Pancreas (tissue), 10 donors: ENCODE measurements at regions not wholly inside any gene's neighbourhood (a gene's known extent, or its start where the extent isn't known, plus 50 kb on each side); places are given as distances from the start of the nearest gene placed in this dataset.

Experiments used
- ATAC-seq, 4 donors: fragments of 200-7000 bp; cut with Tn5 transposase; one replicate each; pipeline versions ENCODE4 v1.8.0 to v1.9.1; 2020; ENCODE audit warnings: mild to moderate bottlenecking in 4 of 4, moderate library complexity in 4 of 4
- DNase-seq, 6 donors: peaks; one replicate each; pipeline ENCODE4 v3.0.0-alpha.2; 2020
- FAIRE-seq: peaks from 2 replicates; lab custom pipeline; 2012; peaks lifted over from hg19 to GRCh38; lab: Jason Lieb, UNC
- H3K27ac ChIP-seq, 4 donors: fragments of 200-600 bp; sonication (generic); 1 replicate in 3 of 4; 2 replicates in 1 of 4; pipeline versions ENCODE4 v1.5.0 to v1.8.0; 2020
- H3K27me3 ChIP-seq, 4 donors: fragments of 200-600 bp; one replicate each; pipeline ENCODE4 v1.8.0; 2021
- H3K36me3 ChIP-seq, 3 donors: fragments of 200-600 bp; sonication (generic) in 1 of 3; one replicate each; pipeline versions ENCODE4 v1.5.0 to v1.8.0; 2020 to 2021
- H3K4me1 ChIP-seq, 3 donors: fragments of 200-600 bp; one replicate each; pipeline ENCODE4 v1.8.0; 2021
- H3K4me3 ChIP-seq, 4 donors: fragments of 200-600 bp; sonication (generic) in 2 of 4; one replicate each; pipeline versions ENCODE4 v1.5.0 to v1.8.0; 2020 to 2021
- H3K9me3 ChIP-seq, 4 donors: fragments of 200-600 bp; one replicate each; pipeline ENCODE4 v1.8.0; 2021
- CTCF ChIP-seq, 4 donors: fragments of 200-600 bp; sonication (generic) in 3 of 4; IDR thresholded peaks; one replicate each; pipeline versions ENCODE4 v1.5.0 to v1.8.0; 2021; ENCODE audit warnings: antibody characterized with exemption in 4 of 4
- WGBS, 2 donors: extraction: QIAGEN DNeasy Blood & Tissue Kit; methylation state at CpG; one replicate each; pipeline ENCODE4 v1.1.7; 2013; 5-methylcytosine and 5-hydroxymethylcytosine counted together
- intact Hi-C, 3 donors: fragments of 100-400 bp; cut with DNase I; formaldehyde crosslinking; loops; one replicate each; pipeline versions ENCODE4 v1.11.1 to v1.14.2; 2022
- donor health status: healthy with polysubstance abuse.
- donor health status: DM: no; HTN: no; CAD: no; lungs with moderate emphysema.
- donor health status: DM: no; HTN: no; CAD: no.
- donor health status: control.
- donor health status: control.
- donor health status: Bipolar disorder and iron deficiency.
- donor health status: DM: yes; HTN: yes; CAD: no.
- donor health status: DM: no; HTN: no; CAD: no.
- donor health status: DM: no; HTN: no; CAD: no.
- donor health status: DM: yes; HTN: yes; CAD: no.

DNA sequence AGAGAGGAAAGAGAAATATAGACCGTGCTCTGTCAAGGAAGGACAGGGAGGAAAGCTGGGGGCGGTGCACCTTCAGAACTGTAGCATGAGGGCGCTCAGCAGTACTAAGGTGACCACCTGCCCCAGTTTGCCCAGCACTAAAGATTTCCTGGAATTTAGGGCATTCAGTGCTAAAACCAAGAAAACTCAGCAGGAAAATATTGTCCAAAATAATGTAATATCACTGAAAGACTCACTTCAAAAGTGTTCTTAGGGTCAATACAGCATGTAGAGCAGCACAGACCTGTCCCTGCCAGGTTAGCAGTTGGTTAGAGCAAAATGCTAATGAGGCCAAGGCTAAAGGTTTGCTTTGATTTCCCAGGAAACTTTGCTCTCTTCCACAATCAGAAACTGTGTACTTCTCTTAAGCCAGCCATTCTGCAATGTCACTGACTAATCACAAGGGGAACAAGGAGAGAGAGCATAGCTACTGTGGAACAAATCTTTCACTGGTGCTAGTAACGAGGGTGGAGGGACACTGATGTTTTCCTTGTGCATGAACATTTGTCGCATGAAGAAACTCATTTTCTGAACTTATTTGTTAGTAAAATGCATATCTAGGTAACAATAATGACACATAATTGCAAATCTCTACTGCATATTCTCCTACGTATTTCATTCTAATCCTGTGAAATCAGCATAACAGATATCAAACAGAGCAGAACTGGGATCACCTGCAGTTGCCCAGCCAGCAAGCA, 53.0 kb upstream of the GRAMD2B start:
- intact Hi-C loops, result no loop called here
- FAIRE-seq (no peak), DNase-seq (peak in 2 of 6 donors; percentile 16 to 24), ATAC-seq (peak; percentile 62 to 71 (median 68))
- 22 to 27% methylated on average over 6 of the region's 6 CpGs for WGBS, 2 donors
- no peak for TF ChIP-seq CTCF (IDR thresholded peaks at IDR 0.05)
- Histone ChIP-seq H3K4me3 (peak overlapping the region in 1 of 4 donors; percentile 55), H3K27me3 (no peaks in the 10 kb centered on the region), H3K36me3 (no peaks in the 10 kb centered on the region), H3K27ac (peak overlapping the region; percentile 51 to 94 (median 80)), H3K9me3 (no peaks in the 10 kb centered on the region), H3K4me1 (peaks cover 34 to 56% (median 52%) of the 10 kb centered on the region in 3 donors)

DNA sequence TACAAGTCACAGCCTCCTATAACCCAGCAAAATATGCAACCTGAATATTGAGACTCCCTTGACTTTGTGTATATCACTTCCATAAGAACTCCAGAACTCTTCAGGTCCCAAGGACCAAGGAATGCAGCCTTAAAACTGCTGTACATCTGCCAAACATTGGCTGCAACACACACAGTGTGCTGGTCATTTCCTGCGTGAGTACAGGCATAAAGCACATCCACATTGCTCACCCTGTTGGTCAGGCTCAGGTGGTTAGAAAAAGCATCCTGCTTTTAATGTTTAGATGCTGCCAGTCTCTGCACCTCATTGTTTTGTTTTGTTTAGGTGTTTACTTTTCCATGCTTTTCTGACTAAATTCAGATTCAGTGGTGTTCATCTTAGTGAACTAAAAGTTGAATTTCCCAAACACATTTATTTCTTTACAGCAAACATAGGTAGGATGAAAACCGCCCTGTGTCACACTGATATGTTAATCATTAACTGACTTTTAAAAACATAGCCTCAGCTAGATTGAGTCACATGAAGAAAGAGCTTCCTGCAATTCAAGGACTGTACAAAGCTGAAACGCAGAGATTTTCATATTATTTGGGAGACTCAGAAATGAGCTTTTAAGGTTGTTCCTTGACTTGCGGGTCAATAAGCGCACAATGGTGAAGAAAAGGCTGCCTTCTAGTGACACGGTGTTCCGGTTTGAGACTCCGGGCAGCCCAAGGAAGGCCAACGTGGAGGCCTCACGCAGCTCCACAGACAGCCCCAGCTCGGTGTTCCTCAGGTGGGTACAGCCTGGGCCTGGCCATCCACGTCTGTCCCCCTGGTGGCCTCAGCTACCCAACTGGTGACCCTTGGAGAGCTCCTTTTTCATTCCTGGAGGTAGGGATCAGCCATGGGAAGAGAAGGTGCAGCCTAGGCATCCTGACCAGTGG, 52.2 kb upstream of the GRAMD2B start:
- intact Hi-C loops, result no loop called here
- WGBS, 2 donors, result 11 to 14% methylated on average over 12 of the region's 12 CpGs
- Histone ChIP-seq H3K27me3 (no peaks in the 10 kb centered on the region), H3K4me1 (peaks cover 29 to 47% (median 44%) of the 10 kb centered on the region in 3 donors), H3K27ac (peak overlapping the region; percentile 51 to 94 (median 80)), H3K4me3 (peak overlapping the region; percentile 24 to 56 (median 42)), H3K9me3 (no peaks in the 10 kb centered on the region), H3K36me3 (no peaks in the 10 kb centered on the region)
- FAIRE-seq, result no peak
- no peak for TF ChIP-seq CTCF (IDR thresholded peaks at IDR 0.05)
- ATAC-seq, result peak; percentile 87 to 92 (median 88)
- peak; percentile 37 to 66 (median 46) for DNase-seq

DNA sequence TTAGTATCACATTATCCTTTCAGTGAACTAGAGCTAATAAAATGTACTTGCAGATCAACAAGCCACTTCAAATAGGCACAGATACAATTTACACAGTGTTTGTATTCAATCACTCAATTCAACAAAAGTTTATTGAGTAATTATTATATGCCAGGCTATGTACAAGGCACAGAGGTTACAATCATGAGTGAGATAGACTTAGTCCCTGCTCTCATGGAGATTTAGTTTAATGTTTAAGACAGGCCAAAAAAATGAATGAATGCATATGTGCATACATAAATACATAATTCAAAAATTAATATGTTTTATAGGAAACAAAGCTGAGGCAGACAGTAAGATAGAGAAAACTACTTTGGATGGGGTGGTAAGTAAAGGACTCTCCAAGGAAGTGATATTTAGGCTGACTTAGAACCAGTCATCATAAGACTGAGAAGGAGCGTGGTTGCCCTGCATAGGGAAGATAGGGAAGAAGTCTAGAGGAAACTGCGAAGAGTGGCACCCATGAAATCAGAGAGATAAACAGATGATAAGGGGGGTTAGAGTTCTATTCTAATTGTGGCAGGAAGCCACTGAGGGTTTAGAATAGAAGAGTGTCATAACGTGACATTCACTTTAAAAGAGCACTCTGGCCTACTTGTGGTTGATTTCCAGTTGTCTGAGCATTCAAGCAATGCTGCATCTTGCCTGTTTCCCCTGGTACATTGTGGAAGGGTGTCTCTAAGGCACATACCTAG, 49.7 kb upstream of the GRAMD2B start:
- Histone ChIP-seq H3K27me3 (no peaks in the 10 kb centered on the region), H3K9me3 (no peaks in the 10 kb centered on the region), H3K4me3 (peak overlapping the region in 2 of 4 donors; percentile 2 to 8), H3K36me3 (no peaks in the 10 kb centered on the region), H3K4me1 (peaks cover 26 to 38% (median 34%) of the 10 kb centered on the region in 3 donors), H3K27ac (no peak overlapping the region)
- ATAC-seq (no peak), DNase-seq (no peak), FAIRE-seq (no peak)
- TF ChIP-seq CTCF (IDR thresholded peaks at IDR 0.05), result no peak
- 55 to 68% methylated on average over 3 of the region's 3 CpGs for WGBS, 2 donors
- intact Hi-C loops, result no loop called here
